ENCODE measurements at regions not wholly inside any gene's neighbourhood (a gene's known extent, or its start where the extent isn't known, plus 50 kb on each side); places are given as distances from the start of the nearest gene placed in this dataset.

DNA sequence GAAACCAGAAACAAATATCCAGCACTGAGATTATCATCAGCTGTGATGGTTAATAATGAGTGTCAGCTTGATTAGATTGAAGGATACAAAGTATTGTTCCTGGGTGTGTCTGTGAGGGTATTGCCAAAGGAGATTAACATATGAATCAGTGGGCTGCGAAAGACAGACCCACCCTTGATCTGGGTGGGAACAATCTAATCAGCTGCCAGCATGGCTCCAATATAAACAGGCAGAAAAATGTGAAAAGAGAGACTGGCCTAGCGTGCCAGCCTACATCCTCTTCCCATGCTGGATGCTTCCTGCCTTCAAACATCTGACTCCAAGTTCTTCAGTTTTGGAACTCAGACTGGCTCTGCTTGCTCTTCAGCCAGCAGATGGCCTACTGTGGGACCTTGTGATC lies 869.5 kb downstream of the SI start:
- TF ChIP-seq, protein P1, sequence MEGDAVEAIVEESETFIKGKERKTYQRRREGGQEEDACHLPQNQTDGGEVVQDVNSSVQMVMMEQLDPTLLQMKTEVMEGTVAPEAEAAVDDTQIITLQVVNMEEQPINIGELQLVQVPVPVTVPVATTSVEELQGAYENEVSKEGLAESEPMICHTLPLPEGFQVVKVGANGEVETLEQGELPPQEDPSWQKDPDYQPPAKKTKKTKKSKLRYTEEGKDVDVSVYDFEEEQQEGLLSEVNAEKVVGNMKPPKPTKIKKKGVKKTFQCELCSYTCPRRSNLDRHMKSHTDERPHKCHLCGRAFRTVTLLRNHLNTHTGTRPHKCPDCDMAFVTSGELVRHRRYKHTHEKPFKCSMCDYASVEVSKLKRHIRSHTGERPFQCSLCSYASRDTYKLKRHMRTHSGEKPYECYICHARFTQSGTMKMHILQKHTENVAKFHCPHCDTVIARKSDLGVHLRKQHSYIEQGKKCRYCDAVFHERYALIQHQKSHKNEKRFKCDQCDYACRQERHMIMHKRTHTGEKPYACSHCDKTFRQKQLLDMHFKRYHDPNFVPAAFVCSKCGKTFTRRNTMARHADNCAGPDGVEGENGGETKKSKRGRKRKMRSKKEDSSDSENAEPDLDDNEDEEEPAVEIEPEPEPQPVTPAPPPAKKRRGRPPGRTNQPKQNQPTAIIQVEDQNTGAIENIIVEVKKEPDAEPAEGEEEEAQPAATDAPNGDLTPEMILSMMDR (IDR thresholded peaks at IDR 0.05): no peak
- TF ChIP-seq USF1 (IDR thresholded peaks at IDR 0.05; ENCODE audit: borderline replicate concordance, low read depth) (no peak), FOXM1 (IDR thresholded peaks at IDR 0.05; ENCODE audit: low read depth) (no peak), RAD21 (IDR thresholded peaks at IDR 0.05; ENCODE audit: low read length) (no peak), REST (IDR thresholded peaks at IDR 0.05; ENCODE audit: low read depth, low read length) (no peak), EZH2phosphoT487 (IDR thresholded peaks at IDR 0.05; ENCODE audit: borderline replicate concordance, low read depth) (no peak), RFX5 (IDR thresholded peaks at IDR 0.05; ENCODE audit: low read length) (no peak)

All from SK-N-SH (cell line).